ENCODE measurements at regions not wholly inside any gene's neighbourhood (a gene's known extent, or its start where the extent isn't known, plus 50 kb on each side); places are given as distances from the start of the nearest gene placed in this dataset.
"Not testable (repeated sequence)": the region's sequence is repeated elsewhere in the genome, so short reads cannot be mapped to it uniquely, and the experiment has no call there.

- H3K27ac ChIP-seq (ENCODE audit: low read depth in 2 of 2, low read length in 1 of 2): no peak overlapping the region
- 55 to 58% methylated on average over 3 of the region's 3 CpGs for WGBS, 2 donors
- H3K36me3 ChIP-seq (ENCODE audit: control insufficient read depth in 2 of 2, insufficient read depth in 2 of 2, low read length in 1 of 2): no peaks in the 10 kb centered on the region
- H3K27me3 ChIP-seq (ENCODE audit: control insufficient read depth in 1 of 2, insufficient read depth in 2 of 2, low read length in 2 of 2): peaks cover 0 to 3% of the 10 kb centered on the region in 2 donors
- H3K4me1 ChIP-seq (ENCODE audit: control insufficient read depth in 2 of 2, insufficient read depth in 2 of 2, low read length in 1 of 2): peaks cover 0 to 5% of the 10 kb centered on the region in 2 donors
- H3K4me3 ChIP-seq (ENCODE audit: low read depth in 1 of 2, low read length in 2 of 2): no peak overlapping the region
- H3K9me3 ChIP-seq (ENCODE audit: control insufficient read depth in 2 of 2, insufficient read depth in 1 of 2, low read depth in 1 of 2, low read length in 1 of 2): no peaks in the 10 kb centered on the region
Observed at GRCh38 chr2:18046558-18047212, 168.2 kb downstream of the KCNS3 start.

GRCh38 chr2:18046017-18046416, 167.6 kb downstream of the KCNS3 start:
- no peak overlapping the region for H3K27ac ChIP-seq (ENCODE audit: low read depth in 2 of 2, low read length in 1 of 2)
- no peak overlapping the region for H3K4me3 ChIP-seq (ENCODE audit: low read depth in 1 of 2, low read length in 2 of 2)
- WGBS, 2 donors: 83 to 87% methylated on average over 4 of the region's 4 CpGs
- H3K9me3 ChIP-seq (ENCODE audit: control insufficient read depth in 2 of 2, insufficient read depth in 1 of 2, low read depth in 1 of 2, low read length in 1 of 2): no peaks in the 10 kb centered on the region
- peaks cover 0 to 5% of the 10 kb centered on the region in 2 donors for H3K4me1 ChIP-seq (ENCODE audit: control insufficient read depth in 2 of 2, insufficient read depth in 2 of 2, low read length in 1 of 2)
- H3K27me3 ChIP-seq (ENCODE audit: control insufficient read depth in 1 of 2, insufficient read depth in 2 of 2, low read length in 2 of 2): peaks cover 0 to 3% of the 10 kb centered on the region in 2 donors
- no peaks in the 10 kb centered on the region for H3K36me3 ChIP-seq (ENCODE audit: control insufficient read depth in 2 of 2, insufficient read depth in 2 of 2, low read length in 1 of 2)

GRCh38 chr2:18045230-18045629, 166.8 kb downstream of the KCNS3 start:
- Histone ChIP-seq H3K4me1 (ENCODE audit: control insufficient read depth in 2 of 2, insufficient read depth in 2 of 2, low read length in 1 of 2) (peaks cover 0 to 5% of the 10 kb centered on the region in 2 donors), H3K4me3 (ENCODE audit: low read depth in 1 of 2, low read length in 2 of 2) (no peak overlapping the region), H3K27ac (ENCODE audit: low read depth in 2 of 2, low read length in 1 of 2) (no peak overlapping the region), H3K9me3 (ENCODE audit: control insufficient read depth in 2 of 2, insufficient read depth in 1 of 2, low read depth in 1 of 2, low read length in 1 of 2) (no peaks in the 10 kb centered on the region), H3K27me3 (ENCODE audit: control insufficient read depth in 1 of 2, insufficient read depth in 2 of 2, low read length in 2 of 2) (peaks cover 0 to 3% of the 10 kb centered on the region in 2 donors), H3K36me3 (ENCODE audit: control insufficient read depth in 2 of 2, insufficient read depth in 2 of 2, low read length in 1 of 2) (no peaks in the 10 kb centered on the region)
- 59 to 68% methylated on average over 1 of the region's 1 CpG for WGBS, 2 donors

GRCh38 chr2:18017381-18017780, 138.9 kb downstream of the KCNS3 start:
- H3K36me3 ChIP-seq (ENCODE audit: control insufficient read depth in 2 of 2, insufficient read depth in 2 of 2, low read length in 1 of 2); H3K27ac ChIP-seq (ENCODE audit: low read depth in 2 of 2, low read length in 1 of 2); H3K27me3 ChIP-seq (ENCODE audit: control insufficient read depth in 1 of 2, insufficient read depth in 2 of 2, low read length in 2 of 2); H3K4me3 ChIP-seq (ENCODE audit: low read depth in 1 of 2, low read length in 2 of 2); H3K4me1 ChIP-seq (ENCODE audit: control insufficient read depth in 2 of 2, insufficient read depth in 2 of 2, low read length in 1 of 2); H3K9me3 ChIP-seq (ENCODE audit: control insufficient read depth in 2 of 2, insufficient read depth in 1 of 2, low read depth in 1 of 2, low read length in 1 of 2): not testable (repeated sequence)
- 73 to 81% methylated on average over 16 of the region's 16 CpGs for WGBS, 2 donors

- H3K9me3 ChIP-seq (ENCODE audit: control insufficient read depth in 2 of 2, insufficient read depth in 1 of 2, low read depth in 1 of 2, low read length in 1 of 2): no peaks in the 10 kb centered on the region
- H3K27me3 ChIP-seq (ENCODE audit: control insufficient read depth in 1 of 2, insufficient read depth in 2 of 2, low read length in 2 of 2): no peaks in the 10 kb centered on the region
- H3K4me1 ChIP-seq (ENCODE audit: control insufficient read depth in 2 of 2, insufficient read depth in 2 of 2, low read length in 1 of 2): no peaks in the 10 kb centered on the region
- WGBS, 2 donors: 87 to 89% methylated on average over 3 of the region's 3 CpGs
- no peaks in the 10 kb centered on the region for H3K36me3 ChIP-seq (ENCODE audit: control insufficient read depth in 2 of 2, insufficient read depth in 2 of 2, low read length in 1 of 2)
- no peak overlapping the region for H3K4me3 ChIP-seq (ENCODE audit: low read depth in 1 of 2, low read length in 2 of 2)
- H3K27ac ChIP-seq (ENCODE audit: low read depth in 2 of 2, low read length in 1 of 2): no peak overlapping the region
Observed at GRCh38 chr2:18009891-18010290, 131.4 kb downstream of the KCNS3 start.

- Histone ChIP-seq H3K27ac (ENCODE audit: low read depth in 2 of 2, low read length in 1 of 2) (no peak overlapping the region), H3K9me3 (ENCODE audit: control insufficient read depth in 2 of 2, insufficient read depth in 1 of 2, low read depth in 1 of 2, low read length in 1 of 2) (no peaks in the 10 kb centered on the region), H3K27me3 (ENCODE audit: control insufficient read depth in 1 of 2, insufficient read depth in 2 of 2, low read length in 2 of 2) (no peaks in the 10 kb centered on the region), H3K4me1 (ENCODE audit: control insufficient read depth in 2 of 2, insufficient read depth in 2 of 2, low read length in 1 of 2) (no peaks in the 10 kb centered on the region), H3K4me3 (ENCODE audit: low read depth in 1 of 2, low read length in 2 of 2) (no peak overlapping the region), H3K36me3 (ENCODE audit: control insufficient read depth in 2 of 2, insufficient read depth in 2 of 2, low read length in 1 of 2) (no peaks in the 10 kb centered on the region)
- 23 to 43% methylated on average over 1 of the region's 1 CpG for WGBS, 2 donors
Observed at GRCh38 chr2:18005411-18005810, 126.9 kb downstream of the KCNS3 start.

GRCh38 chr2:18001671-18002070, 123.2 kb downstream of the KCNS3 start:
- H3K4me3 ChIP-seq (ENCODE audit: low read depth in 1 of 2, low read length in 2 of 2): no peak overlapping the region
- no peak overlapping the region for H3K27ac ChIP-seq (ENCODE audit: low read depth in 2 of 2, low read length in 1 of 2)
- H3K4me1 ChIP-seq (ENCODE audit: control insufficient read depth in 2 of 2, insufficient read depth in 2 of 2, low read length in 1 of 2): no peaks in the 10 kb centered on the region
- 63 to 66% methylated on average over 4 of the region's 4 CpGs for WGBS, 2 donors
- H3K27me3 ChIP-seq (ENCODE audit: control insufficient read depth in 1 of 2, insufficient read depth in 2 of 2, low read length in 2 of 2): no peaks in the 10 kb centered on the region
- no peaks in the 10 kb centered on the region for H3K9me3 ChIP-seq (ENCODE audit: control insufficient read depth in 2 of 2, insufficient read depth in 1 of 2, low read depth in 1 of 2, low read length in 1 of 2)
- H3K36me3 ChIP-seq (ENCODE audit: control insufficient read depth in 2 of 2, insufficient read depth in 2 of 2, low read length in 1 of 2): no peaks in the 10 kb centered on the region

- H3K4me1 ChIP-seq (ENCODE audit: control insufficient read depth in 2 of 2, insufficient read depth in 2 of 2, low read length in 1 of 2): no peaks in the 10 kb centered on the region
- 76 to 81% methylated on average over 3 of the region's 3 CpGs for WGBS, 2 donors
- no peaks in the 10 kb centered on the region for H3K27me3 ChIP-seq (ENCODE audit: control insufficient read depth in 1 of 2, insufficient read depth in 2 of 2, low read length in 2 of 2)
- H3K36me3 ChIP-seq (ENCODE audit: control insufficient read depth in 2 of 2, insufficient read depth in 2 of 2, low read length in 1 of 2): no peaks in the 10 kb centered on the region
- no peak overlapping the region for H3K27ac ChIP-seq (ENCODE audit: low read depth in 2 of 2, low read length in 1 of 2)
- peaks cover 0 to 4% of the 10 kb centered on the region in 2 donors for H3K9me3 ChIP-seq (ENCODE audit: control insufficient read depth in 2 of 2, insufficient read depth in 1 of 2, low read depth in 1 of 2, low read length in 1 of 2)
- H3K4me3 ChIP-seq (ENCODE audit: low read depth in 1 of 2, low read length in 2 of 2): no peak overlapping the region
Observed at GRCh38 chr2:17996978-17997377, 118.5 kb downstream of the KCNS3 start.

GRCh38 chr2:17995593-17995992, 117.1 kb downstream of the KCNS3 start:
- H3K4me1 ChIP-seq (ENCODE audit: control insufficient read depth in 2 of 2, insufficient read depth in 2 of 2, low read length in 1 of 2): no peaks in the 10 kb centered on the region
- 79 to 85% methylated on average over 5 of the region's 5 CpGs for WGBS, 2 donors
- H3K36me3 ChIP-seq (ENCODE audit: control insufficient read depth in 2 of 2, insufficient read depth in 2 of 2, low read length in 1 of 2): no peaks in the 10 kb centered on the region
- H3K9me3 ChIP-seq (ENCODE audit: control insufficient read depth in 2 of 2, insufficient read depth in 1 of 2, low read depth in 1 of 2, low read length in 1 of 2): peaks cover 0 to 4% of the 10 kb centered on the region in 2 donors
- H3K27me3 ChIP-seq (ENCODE audit: control insufficient read depth in 1 of 2, insufficient read depth in 2 of 2, low read length in 2 of 2): no peaks in the 10 kb centered on the region
- no peak overlapping the region for H3K27ac ChIP-seq (ENCODE audit: low read depth in 2 of 2, low read length in 1 of 2)
- H3K4me3 ChIP-seq (ENCODE audit: low read depth in 1 of 2, low read length in 2 of 2): no peak overlapping the region
